GM12878 (cell line): ENCODE measurements at regions not wholly inside any gene's neighbourhood (a gene's known extent, or its start where the extent isn't known, plus 50 kb on each side); places are given as distances from the start of the nearest gene placed in this dataset.

Experiments
- ATAC-seq: fragments of 200-7000 bp; cut with Tn5 transposase; 3 replicates; pipeline ENCODE4 v1.9.1; 2020; ENCODE audit warnings: mild to moderate bottlenecking, moderate library complexity
- BruUV-seq: library from RNA; stranded (reverse); fragments of 400-500 nt; replicated peaks from 2 replicates; lab custom pipeline; 2021; lab: Mats Ljungman, UMichigan
- CTCF ChIA-PET: fragments of 300-600 bp; sonication (Branson Sonifier 250); formaldehyde crosslinking; extraction: SDS; loops from one replicate; lab custom pipeline; 2021; ENCODE audit warnings: inconsistent platforms; lab: Yijun Ruan, JAX
- POLR2A ChIA-PET: fragments of 350-600 bp; formaldehyde crosslinking; extraction: SDS; loops from one replicate; lab custom pipeline; 2021; ENCODE audit warnings: inconsistent platforms; lab: Charles Lee
- RAD21 ChIA-PET: fragments of 300-600 bp; sonication (Branson Sonifier 250); formaldehyde crosslinking; loops from one replicate; lab custom pipeline; 2023; ENCODE audit warnings: antibody characterized with exemption; ENCODE audit not compliant: unreplicated experiment; lab: Charles Lee
- SMC1A ChIA-PET: fragments of 300-600 bp; sonication (Branson Sonifier 250); formaldehyde crosslinking; loops from one replicate; lab custom pipeline; 2023; ENCODE audit not compliant: unreplicated experiment, uncharacterized antibody; lab: Charles Lee
- DNase-seq: peaks from one replicate; pipeline ENCODE4 v3.0.0-alpha.2; 2011; ENCODE audit warnings: low read depth, low spot score
- FAIRE-seq: peaks from 3 replicates; lab custom pipeline; 2011; peaks lifted over from hg19 to GRCh38; lab: Jason Lieb, UNC
- H2AFZ ChIP-seq: 2 replicates; pipeline ENCODE4 v1.6.0; 2011; ENCODE audit warnings: low read depth, low read length, control low read depth; ENCODE audit not compliant: control insufficient read depth
- H3K27ac ChIP-seq: 2 replicates; pipeline ENCODE4 v1.5.1; 2011; ENCODE audit warnings: control low read depth; ENCODE audit not compliant: control insufficient read depth, insufficient read depth
- H3K27me3 ChIP-seq, 2 experiments: replicated peaks in 1 of 2; 2 replicates each; pipeline versions ENCODE4 v1.6.0 to v1.6.1; 2011; ENCODE audit warnings: low read length in 1 of 2; ENCODE audit not compliant: control insufficient read depth in 2 of 2, insufficient read depth in 2 of 2
- H3K36me3 ChIP-seq, 2 experiments: 2 replicates each; pipeline ENCODE4 v1.5.1; 2011; ENCODE audit warnings: low read length in 1 of 2; ENCODE audit not compliant: control insufficient read depth in 2 of 2, insufficient read depth in 2 of 2
- H3K4me1 ChIP-seq: 2 replicates; pipeline ENCODE4 v1.6.1; 2011; ENCODE audit warnings: mild to moderate bottlenecking, low read length, moderate library complexity, mixed read lengths; ENCODE audit not compliant: control insufficient read depth, insufficient read depth
- H3K4me2 ChIP-seq: 2 replicates; pipeline ENCODE4 v1.6.0; 2011; ENCODE audit warnings: control low read depth; ENCODE audit not compliant: control insufficient read depth, insufficient read depth
- H3K4me3 ChIP-seq: fragments of 200-600 bp; sonication (generic); 2 replicates; pipeline ENCODE4 v1.5.1; 2016
- H3K79me2 ChIP-seq: 2 replicates; pipeline ENCODE4 v1.6.0; 2011; ENCODE audit warnings: low read length; ENCODE audit not compliant: control insufficient read depth, insufficient read depth
- H3K9ac ChIP-seq: 2 replicates; pipeline ENCODE4 v1.8.0; 2011; ENCODE audit warnings: low read length, control low read depth, mixed read lengths; ENCODE audit not compliant: control insufficient read depth, insufficient read depth
- H3K9me3 ChIP-seq: replicated peaks from 3 replicates; pipeline ENCODE4 v1.5.1; 2011; ENCODE audit warnings: mild to moderate bottlenecking, low read length; ENCODE audit not compliant: control insufficient read depth, insufficient read depth
- H4K20me1 ChIP-seq: 2 replicates; pipeline ENCODE4 v1.6.0; 2011; ENCODE audit not compliant: control insufficient read depth, insufficient read depth
- KAT2A ChIP-seq: conservative IDR thresholded peaks from 2 replicates; pipeline ENCODE4 v1.6.1; 2011; ENCODE audit warnings: low read depth, low read length; ENCODE audit not compliant: control insufficient read depth
- SMC3 ChIP-seq: IDR thresholded peaks from 2 replicates; pipeline ENCODE4 v1.6.1; 2011; ENCODE audit warnings: low read length, improper control_type of control experiment, borderline replicate concordance
- WGBS: methylation state at CpG from one replicate; pipeline ENCODE4 v1.1.6; 2016; ENCODE audit warnings: low lambda C conversion rate; ENCODE audit not compliant: insufficient replicate concordance, insufficient coverage; ENCODE audit errors: missing lambda C conversion rate; 5-methylcytosine and 5-hydroxymethylcytosine counted together
- in situ Hi-C: fragments of 300-500 bp; cut with MboI; formaldehyde crosslinking; loops from 9 replicates; pipeline ENCODE4 v1.14.3; 2018; ENCODE audit warnings: mixed read lengths
- intact Hi-C: fragments of 100-400 bp; cut with micrococcal nuclease; formaldehyde crosslinking; loops from one replicate; pipeline ENCODE4 v1.14.2; 2022; ENCODE audit not compliant: unreplicated experiment
- TF ChIP-seq, protein P1 (sequence below): fragments of 450-650 bp; IDR thresholded peaks from 2 replicates; pipeline ENCODE4 v1.6.1; 2017; ENCODE audit warnings: borderline replicate concordance
- TF ChIP-seq, protein P2 (sequence below): fragments of 450-650 bp; conservative IDR thresholded peaks from 2 replicates; pipeline ENCODE4 v1.6.1; 2017; ENCODE audit warnings: mild to moderate bottlenecking, moderate library complexity
- TF ChIP-seq, protein P3 (sequence below): fragments of 150-350 bp; IDR thresholded peaks from 2 replicates; pipeline ENCODE4 v1.6.1; 2016; ENCODE audit warnings: low read depth, low read length
- TF ChIP-seq, protein P4 (sequence below): fragments of 450-650 bp; IDR thresholded peaks from 2 replicates; pipeline ENCODE4 v1.6.1; 2017; ENCODE audit warnings: antibody characterized with exemption, mild to moderate bottlenecking, moderate library complexity
- TF ChIP-seq, protein P5 (sequence below): IDR thresholded peaks from 2 replicates; pipeline ENCODE4 v1.6.1; 2011; ENCODE audit warnings: low read depth, low read length, improper control_type of control experiment, borderline replicate concordance
- TF ChIP-seq, protein P6 (sequence below): fragments of 450-650 bp; formaldehyde crosslinking; IDR thresholded peaks from 2 replicates; pipeline ENCODE4 v1.4.0; 2022; ENCODE audit warnings: mild to moderate bottlenecking, moderate library complexity

DNA sequence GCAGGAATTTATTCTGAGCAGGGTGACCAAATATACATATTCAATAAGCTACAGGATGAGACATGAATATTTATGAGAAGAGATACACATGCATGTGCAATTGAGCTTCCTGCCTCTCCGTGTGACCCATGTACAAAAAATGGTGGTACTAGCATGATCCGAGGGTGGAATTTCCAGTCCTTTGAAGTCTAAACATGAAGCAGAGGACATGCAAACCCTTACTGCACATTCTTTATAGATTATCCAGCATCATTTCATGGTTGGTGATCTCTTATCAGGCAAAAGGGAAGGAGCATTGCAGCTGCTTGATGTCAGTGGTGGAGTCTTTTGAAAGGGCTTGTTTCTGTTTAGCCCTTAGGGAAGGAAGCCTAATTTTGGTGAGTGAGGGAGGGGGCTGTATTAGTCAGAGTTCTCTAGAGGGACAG lies 448.6 kb downstream of the SETD4 start:
- no TSS peak for BruUV-seq
- Histone ChIP-seq H3K27me3 (no peaks in the 10 kb centered on the region), H3K4me2 (no peak overlapping the region), H3K4me1 (no peaks in the 10 kb centered on the region), H2AFZ (no peak overlapping the region), H3K36me3 (no peaks in the 10 kb centered on the region), H3K9ac (no peak overlapping the region), H3K9me3 (no peaks in the 10 kb centered on the region), H3K27ac (no peak overlapping the region), H3K79me2 (no peaks in the 10 kb centered on the region), H4K20me1 (no peaks in the 10 kb centered on the region), H3K4me3 (no peak overlapping the region)
- intact Hi-C loops = no loop called here
- FAIRE-seq (no peak), ATAC-seq (no peak), DNase-seq (no peak)
- ChIA-PET POLR2A (no interaction called here), RAD21 (no interaction called here), SMC1A (no interaction called here), CTCF (no interaction called here)
- WGBS = 13% methylated on average over 2 of the region's 2 CpGs
- in situ Hi-C loops = no loop called here
- TF ChIP-seq, protein P1, sequence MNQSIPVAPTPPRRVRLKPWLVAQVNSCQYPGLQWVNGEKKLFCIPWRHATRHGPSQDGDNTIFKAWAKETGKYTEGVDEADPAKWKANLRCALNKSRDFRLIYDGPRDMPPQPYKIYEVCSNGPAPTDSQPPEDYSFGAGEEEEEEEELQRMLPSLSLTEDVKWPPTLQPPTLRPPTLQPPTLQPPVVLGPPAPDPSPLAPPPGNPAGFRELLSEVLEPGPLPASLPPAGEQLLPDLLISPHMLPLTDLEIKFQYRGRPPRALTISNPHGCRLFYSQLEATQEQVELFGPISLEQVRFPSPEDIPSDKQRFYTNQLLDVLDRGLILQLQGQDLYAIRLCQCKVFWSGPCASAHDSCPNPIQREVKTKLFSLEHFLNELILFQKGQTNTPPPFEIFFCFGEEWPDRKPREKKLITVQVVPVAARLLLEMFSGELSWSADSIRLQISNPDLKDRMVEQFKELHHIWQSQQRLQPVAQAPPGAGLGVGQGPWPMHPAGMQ = no peak
- TF ChIP-seq, protein P2, sequence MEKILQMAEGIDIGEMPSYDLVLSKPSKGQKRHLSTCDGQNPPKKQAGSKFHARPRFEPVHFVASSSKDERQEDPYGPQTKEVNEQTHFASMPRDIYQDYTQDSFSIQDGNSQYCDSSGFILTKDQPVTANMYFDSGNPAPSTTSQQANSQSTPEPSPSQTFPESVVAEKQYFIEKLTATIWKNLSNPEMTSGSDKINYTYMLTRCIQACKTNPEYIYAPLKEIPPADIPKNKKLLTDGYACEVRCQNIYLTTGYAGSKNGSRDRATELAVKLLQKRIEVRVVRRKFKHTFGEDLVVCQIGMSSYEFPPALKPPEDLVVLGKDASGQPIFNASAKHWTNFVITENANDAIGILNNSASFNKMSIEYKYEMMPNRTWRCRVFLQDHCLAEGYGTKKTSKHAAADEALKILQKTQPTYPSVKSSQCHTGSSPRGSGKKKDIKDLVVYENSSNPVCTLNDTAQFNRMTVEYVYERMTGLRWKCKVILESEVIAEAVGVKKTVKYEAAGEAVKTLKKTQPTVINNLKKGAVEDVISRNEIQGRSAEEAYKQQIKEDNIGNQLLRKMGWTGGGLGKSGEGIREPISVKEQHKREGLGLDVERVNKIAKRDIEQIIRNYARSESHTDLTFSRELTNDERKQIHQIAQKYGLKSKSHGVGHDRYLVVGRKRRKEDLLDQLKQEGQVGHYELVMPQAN = no peak
- TF ChIP-seq, protein P3, sequence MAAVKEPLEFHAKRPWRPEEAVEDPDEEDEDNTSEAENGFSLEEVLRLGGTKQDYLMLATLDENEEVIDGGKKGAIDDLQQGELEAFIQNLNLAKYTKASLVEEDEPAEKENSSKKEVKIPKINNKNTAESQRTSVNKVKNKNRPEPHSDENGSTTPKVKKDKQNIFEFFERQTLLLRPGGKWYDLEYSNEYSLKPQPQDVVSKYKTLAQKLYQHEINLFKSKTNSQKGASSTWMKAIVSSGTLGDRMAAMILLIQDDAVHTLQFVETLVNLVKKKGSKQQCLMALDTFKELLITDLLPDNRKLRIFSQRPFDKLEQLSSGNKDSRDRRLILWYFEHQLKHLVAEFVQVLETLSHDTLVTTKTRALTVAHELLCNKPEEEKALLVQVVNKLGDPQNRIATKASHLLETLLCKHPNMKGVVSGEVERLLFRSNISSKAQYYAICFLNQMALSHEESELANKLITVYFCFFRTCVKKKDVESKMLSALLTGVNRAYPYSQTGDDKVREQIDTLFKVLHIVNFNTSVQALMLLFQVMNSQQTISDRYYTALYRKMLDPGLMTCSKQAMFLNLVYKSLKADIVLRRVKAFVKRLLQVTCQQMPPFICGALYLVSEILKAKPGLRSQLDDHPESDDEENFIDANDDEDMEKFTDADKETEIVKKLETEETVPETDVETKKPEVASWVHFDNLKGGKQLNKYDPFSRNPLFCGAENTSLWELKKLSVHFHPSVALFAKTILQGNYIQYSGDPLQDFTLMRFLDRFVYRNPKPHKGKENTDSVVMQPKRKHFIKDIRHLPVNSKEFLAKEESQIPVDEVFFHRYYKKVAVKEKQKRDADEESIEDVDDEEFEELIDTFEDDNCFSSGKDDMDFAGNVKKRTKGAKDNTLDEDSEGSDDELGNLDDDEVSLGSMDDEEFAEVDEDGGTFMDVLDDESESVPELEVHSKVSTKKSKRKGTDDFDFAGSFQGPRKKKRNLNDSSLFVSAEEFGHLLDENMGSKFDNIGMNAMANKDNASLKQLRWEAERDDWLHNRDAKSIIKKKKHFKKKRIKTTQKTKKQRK = no peak
- TF ChIP-seq SMC3 (no peak), KAT2A (no peak)
- TF ChIP-seq, protein P4, sequence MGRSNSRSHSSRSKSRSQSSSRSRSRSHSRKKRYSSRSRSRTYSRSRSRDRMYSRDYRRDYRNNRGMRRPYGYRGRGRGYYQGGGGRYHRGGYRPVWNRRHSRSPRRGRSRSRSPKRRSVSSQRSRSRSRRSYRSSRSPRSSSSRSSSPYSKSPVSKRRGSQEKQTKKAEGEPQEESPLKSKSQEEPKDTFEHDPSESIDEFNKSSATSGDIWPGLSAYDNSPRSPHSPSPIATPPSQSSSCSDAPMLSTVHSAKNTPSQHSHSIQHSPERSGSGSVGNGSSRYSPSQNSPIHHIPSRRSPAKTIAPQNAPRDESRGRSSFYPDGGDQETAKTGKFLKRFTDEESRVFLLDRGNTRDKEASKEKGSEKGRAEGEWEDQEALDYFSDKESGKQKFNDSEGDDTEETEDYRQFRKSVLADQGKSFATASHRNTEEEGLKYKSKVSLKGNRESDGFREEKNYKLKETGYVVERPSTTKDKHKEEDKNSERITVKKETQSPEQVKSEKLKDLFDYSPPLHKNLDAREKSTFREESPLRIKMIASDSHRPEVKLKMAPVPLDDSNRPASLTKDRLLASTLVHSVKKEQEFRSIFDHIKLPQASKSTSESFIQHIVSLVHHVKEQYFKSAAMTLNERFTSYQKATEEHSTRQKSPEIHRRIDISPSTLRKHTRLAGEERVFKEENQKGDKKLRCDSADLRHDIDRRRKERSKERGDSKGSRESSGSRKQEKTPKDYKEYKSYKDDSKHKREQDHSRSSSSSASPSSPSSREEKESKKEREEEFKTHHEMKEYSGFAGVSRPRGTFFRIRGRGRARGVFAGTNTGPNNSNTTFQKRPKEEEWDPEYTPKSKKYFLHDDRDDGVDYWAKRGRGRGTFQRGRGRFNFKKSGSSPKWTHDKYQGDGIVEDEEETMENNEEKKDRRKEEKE = no peak
- TF ChIP-seq, protein P5, sequence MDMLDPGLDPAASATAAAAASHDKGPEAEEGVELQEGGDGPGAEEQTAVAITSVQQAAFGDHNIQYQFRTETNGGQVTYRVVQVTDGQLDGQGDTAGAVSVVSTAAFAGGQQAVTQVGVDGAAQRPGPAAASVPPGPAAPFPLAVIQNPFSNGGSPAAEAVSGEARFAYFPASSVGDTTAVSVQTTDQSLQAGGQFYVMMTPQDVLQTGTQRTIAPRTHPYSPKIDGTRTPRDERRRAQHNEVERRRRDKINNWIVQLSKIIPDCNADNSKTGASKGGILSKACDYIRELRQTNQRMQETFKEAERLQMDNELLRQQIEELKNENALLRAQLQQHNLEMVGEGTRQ = no peak
- TF ChIP-seq, protein P6, sequence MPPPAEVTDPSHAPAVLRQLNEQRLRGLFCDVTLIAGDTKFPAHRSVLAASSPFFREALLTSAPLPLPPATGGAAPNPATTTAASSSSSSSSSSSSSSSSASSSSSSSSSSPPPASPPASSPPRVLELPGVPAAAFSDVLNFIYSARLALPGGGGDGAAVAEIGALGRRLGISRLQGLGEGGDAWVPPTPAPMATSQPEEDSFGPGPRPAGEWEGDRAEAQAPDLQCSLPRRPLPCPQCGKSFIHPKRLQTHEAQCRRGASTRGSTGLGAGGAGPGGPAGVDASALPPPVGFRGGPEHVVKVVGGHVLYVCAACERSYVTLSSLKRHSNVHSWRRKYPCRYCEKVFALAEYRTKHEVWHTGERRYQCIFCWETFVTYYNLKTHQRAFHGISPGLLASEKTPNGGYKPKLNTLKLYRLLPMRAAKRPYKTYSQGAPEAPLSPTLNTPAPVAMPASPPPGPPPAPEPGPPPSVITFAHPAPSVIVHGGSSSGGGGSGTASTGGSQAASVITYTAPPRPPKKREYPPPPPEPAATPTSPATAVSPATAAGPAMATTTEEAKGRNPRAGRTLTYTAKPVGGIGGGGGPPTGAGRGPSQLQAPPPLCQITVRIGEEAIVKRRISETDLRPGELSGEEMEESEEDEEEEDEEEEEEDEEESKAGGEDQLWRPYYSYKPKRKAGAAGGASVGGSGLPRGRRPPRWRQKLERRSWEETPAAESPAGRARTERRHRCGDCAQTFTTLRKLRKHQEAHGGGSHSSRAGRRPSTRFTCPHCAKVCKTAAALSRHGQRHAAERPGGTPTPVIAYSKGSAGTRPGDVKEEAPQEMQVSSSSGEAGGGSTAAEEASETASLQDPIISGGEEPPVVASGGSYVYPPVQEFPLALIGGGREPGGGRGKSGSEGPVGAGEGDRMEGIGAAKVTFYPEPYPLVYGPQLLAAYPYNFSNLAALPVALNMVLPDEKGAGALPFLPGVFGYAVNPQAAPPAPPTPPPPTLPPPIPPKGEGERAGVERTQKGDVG (CRISPR knock-in tag) = no peak
